C4-2B (cell line): ENCODE measurements at regions not wholly inside any gene's neighbourhood (a gene's known extent, or its start where the extent isn't known, plus 50 kb on each side); places are given as distances from the start of the nearest gene placed in this dataset.

ENCODE experiments used
- CTCF ChIP-seq: fragments of 450-650 bp; conservative IDR thresholded peaks from 2 replicates; pipeline ENCODE4 v1.5.1; 2017; ENCODE audit warnings: mild to moderate bottlenecking
- ZFX ChIP-seq: fragments of 450-650 bp; IDR thresholded peaks from 2 replicates; pipeline ENCODE4 v1.6.1; 2017

- TF ChIP-seq CTCF (no peak), ZFX (no peak)
Observed at GRCh38 chr1:217090060-217090911, 367.1 kb upstream of the ESRRG start.
